ENCODE measurements at regions not wholly inside any gene's neighbourhood (a gene's known extent, or its start where the extent isn't known, plus 50 kb on each side); places are given as distances from the start of the nearest gene placed in this dataset.

DNA sequence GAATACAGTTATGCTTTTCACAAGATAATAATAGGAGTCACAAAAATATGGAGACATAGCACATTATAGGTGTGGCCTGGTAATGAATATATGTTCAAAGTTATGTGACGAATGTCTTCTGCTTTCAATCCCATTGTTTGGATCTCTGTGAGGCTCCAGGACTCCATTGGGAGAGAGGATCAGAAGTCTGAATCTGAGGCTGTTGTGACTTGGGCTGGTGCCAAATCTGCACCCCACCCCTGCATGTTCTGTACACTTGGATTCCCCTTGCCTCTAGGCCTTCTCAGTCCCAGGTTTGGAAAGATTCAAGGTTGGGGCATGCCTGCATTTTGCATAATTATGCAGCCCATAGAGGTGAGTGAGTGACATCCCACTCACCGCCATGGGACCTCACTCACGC lies 103.1 kb upstream of the MGAT5 start:
- DNase-seq: no peak

DNA sequence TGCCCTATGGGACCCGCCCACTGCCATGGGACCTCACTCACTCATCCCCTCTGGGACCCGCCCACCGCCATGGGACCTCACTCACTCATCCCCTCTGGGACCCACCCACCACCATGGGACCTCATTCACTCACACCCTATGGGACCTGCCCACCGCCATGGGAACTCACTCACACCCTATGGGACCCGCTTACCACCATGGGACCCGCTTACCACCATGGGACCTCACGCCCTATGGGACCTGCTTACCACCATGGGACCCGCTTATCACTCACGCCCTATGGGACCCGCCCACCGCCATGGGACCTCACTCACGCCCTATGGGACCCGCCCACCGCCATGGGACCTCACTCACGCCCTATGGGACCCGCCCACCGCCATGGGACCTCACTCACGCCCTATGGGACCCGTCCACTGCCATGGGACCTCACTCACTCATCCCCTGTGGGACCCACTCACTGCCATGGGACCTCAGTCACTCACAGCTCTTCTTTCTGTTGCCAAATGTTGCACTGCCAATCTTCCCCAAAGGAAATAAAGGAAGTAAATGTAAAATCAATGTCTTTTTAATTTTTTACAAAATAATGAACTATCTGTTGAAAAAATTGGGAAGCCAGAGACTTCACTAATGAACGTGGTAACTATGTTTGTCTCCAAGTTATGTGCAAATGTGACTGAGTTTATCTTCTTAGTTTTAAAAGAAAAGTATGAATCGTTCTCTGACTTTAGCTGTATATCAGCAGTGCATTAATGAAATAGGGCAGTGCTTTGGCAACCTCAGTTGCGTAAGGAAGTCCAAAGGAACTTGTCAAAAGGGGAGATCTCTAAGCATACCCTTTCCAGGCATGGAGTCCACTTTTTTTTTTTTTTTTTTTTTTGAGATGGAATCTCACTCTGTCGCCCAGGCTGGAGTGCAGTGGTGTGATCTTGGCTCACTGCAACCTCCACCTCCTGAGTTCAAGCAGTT lies 101.5 kb upstream of the MGAT5 start:
- DNase-seq: no peak

DNA sequence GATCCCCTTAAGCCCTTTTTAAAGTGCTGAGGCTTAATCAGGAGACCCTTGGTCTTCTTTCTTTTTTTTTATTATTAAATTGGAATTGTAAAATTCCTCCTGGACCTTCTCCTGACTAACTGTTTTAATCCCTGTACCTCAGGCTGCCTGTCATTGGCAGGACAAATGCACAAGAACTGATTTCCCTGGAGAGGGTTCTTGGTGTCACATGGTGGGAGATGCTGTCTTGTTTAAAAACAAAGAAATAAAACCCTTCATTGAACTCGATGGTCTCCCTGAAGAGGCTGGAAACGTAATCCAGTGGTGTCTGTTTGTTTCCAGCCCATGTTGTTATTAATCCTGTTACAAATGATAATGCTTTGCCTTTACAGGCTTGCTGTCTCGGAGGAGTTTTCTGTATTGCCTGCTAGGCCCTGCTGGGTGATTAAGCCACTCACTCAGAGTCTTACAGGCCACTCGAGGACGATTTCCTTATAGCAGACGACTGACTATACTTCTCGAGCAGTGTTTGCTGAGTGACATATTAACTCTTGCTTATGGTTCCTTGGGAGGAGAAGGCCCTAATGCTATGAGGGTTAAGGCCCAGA lies 100.5 kb upstream of the MGAT5 start:
- DNase-seq: no peak

DNA sequence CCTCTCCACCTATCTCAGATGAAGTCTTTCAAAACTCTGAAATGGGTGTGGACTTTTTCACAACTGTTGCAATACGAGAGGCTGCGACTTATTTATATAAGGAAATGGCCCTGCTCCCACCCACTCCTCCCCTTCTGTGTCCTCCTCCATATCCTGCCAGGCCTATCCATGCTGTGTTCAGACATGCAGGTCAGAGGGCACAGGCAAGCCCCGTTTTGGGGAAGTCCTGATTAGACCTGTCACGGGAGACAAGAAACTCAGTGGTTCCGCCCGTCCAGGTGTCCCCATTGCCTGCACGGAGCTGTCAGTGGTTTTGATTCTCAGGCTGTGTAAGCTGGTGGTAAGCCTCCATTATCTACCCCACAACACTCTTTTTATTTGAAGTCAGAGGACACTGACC lies 99.6 kb upstream of the MGAT5 start:
- no peak for DNase-seq

DNA sequence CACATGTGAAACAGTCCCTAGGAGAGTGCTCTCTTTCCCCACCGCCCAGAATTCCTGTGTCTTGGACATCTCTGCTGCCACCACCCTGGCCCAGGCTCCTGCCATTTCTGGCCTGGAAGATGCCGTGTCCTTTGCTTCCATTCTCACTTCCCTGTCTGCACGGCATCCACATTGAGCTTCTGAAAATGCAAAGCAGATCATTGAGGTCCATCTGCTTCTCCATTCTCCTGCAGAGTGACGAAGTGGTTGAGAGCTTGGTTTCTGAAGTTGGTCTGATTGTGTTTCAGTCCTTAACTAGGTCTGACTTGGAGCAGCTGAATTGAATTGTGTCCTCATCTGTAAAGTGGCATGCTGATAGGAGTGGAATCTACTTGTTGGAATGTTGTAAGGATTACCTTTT lies 98.7 kb upstream of the MGAT5 start:
- no peak for DNase-seq

DNA sequence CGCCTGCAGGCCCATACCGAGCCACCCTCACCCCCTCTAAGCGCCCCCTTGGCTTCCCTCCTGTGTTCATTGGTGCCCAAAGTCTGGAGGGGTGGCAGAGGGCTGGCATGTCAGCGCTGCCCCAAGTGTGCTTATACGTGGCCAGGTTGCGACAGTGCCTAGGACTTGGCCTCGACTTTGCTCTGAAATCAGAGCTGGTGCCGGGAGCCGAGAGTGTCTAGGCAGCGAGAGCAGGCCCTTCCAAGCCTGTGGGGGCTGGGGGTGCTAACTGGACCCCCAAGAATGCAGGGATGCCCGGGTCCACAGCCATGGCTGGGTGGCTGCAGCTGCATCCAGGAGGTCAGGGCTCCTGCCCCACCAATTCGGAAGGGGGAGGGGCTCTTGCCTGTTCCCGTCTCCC lies 95.6 kb upstream of the MGAT5 start:
- no peak for DNase-seq

DNA sequence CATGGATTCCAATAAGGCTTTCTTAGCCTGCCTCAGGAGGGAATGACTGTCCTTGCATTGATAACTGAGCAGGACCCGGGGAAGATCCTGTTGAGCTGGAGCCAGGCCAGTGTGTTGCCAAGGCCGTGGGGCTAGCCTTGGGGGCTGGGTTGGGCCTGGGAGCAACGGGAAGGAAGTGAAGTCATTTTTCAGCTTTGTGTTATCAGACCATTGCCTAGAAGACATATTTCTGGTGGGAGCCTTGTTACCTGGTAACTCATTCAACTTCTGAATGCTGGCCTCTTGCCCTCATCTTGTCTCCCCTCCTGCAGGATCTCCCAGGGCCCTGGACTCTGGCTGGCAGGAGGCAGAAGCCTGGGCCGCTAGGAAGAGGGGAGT lies 92.7 kb upstream of the MGAT5 start:
- no peak for DNase-seq

DNA sequence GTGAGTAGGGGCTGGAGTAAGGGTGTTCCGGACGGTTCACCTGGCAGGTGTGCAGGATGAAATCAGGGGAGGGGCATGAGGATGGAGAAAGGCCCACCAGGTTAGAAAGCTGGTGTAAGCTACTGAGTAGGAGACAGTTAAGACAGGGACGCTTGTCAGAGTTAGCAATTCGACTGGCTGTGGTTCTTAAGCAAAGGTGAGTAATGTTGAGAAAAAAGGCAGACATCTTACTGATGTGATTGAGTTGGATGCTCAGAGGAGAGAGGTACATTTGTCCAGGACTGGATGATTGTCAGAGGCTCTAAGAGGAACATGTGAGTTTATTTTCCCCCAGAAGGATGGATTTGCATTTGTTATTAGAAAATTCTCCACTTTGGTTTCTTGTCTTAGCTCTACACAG lies 90.5 kb upstream of the MGAT5 start:
- no peak for DNase-seq

DNA sequence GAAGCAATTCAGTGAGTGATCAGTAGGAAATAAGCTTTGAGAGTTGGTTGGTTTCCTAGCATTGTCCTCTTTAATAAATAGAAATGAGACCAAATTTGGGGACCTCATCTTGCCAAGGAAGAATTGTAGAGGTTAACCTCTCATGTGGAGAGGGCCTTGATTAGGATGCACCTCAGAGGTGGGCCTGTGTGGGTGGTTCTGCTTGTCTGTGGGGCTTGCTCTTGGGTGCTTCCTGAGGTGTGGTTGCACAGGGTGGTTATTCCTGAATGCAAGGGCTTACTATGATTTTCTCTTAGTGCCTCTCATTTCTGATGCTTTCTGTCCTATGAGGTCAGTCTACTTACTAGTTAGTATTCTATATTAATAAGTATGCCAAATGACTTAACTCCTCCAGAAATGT lies 89.6 kb upstream of the MGAT5 start:
- no peak for DNase-seq

DNA sequence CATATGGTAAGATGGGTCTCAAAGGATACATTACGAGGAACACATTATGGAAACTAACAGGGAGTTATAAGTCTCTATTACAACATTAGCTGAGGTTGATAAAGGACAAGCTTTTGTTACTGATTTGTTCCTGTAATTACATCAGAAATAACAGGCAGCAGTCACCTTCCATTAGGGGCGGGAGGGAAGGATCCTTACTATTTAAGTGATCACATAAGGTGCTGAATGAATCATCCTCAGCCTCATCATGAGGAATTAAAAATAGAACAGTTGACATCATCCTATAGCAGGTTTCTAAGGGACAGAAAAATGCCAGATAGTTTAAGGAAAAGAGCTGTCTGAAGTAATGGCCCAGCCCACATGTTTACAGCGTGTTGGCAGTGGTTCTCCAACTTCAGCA lies 86.9 kb upstream of the MGAT5 start:
- DNase-seq: no peak

DNA sequence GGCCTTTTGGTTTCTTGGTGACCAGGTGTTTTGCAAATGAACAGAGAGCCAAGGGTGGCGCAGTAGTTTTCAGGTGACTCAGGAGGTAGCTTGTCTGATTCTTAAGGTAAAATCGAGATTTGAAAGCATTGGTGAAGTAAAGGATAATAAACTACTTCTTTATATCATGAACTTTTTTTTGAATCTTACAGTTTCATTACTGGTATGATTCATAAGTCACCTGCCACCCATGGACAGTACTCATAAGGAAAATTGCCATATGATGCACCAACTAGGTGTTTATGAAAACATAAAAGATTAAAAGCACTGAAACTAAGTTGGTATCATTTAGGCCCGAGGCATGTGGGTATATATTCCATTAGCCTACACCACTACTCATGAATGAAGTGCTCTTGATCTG lies 84.1 kb upstream of the MGAT5 start:
- DNase-seq: no peak

DNA sequence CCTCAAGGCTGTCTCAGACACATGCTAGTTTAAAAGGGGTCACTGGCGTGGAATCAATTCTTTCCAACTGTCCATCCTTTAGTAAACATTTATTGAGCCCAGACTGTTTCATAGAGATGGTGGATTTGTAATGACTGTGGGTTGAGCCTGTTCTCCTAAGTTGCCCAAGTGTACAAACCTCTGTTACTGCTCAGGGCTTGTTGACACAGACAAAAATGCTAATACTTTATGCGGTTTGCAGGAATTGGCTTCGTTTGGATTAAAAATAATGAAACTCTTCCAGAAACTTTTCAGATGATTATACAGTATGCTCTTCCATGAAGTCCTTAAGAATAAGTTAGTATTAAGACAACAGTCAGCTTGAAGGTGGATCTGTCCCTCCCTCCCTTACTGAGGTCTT lies 83.6 kb upstream of the MGAT5 start:
- DNase-seq: no peak

DNA sequence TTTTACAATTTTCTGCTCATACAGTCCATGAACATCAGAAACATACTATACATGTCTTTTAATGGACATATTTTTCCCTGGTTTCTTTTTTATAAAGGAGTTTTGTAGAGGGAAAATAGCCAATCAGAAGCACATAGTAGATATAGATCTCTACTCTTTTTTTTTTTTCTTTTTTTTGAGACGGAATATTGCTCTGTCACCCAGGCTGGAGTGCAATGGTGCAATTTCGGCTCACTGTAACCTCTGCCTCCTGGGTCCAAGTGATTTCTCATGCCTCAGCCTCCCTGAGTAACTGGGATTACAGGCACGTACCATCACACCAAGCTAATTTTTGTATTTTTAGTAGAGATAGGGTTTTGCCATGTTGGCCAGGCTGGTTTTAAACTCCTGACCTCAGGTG lies 83.2 kb upstream of the MGAT5 start:
- DNase-seq: no peak

DNA sequence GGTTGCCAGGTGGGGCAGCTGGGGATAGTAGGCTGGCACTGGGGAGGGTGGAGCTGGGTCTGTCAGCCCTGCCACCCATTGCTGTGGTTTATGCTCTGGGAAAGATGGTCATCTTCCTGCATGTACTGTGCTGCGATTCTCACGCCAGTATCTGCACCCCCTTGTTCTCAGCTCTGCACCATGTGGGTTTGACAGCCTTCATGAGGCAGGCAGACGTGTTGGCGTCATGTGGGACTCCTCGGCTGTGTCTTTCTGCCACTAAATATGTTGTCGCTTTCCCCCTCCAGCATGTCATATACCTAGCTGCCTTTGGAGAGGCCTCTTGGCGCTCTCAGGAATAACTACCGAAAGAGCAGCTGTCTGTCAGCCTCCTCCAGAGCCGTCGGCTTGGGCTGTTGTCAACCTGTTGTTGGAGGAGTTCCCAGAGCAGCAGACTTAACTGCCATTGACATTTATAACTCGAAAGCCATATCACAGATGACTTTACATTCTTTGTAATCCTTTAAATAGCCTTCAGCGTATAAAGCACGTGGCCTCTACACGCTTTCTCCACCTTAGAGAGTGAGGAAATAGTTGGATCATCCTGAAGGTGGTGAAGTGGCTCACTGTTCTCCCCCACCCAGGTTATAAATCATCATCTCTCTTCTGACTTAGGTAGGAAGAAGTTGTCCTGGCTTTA lies 80.4 kb upstream of the MGAT5 start:
- no peak for DNase-seq

DNA sequence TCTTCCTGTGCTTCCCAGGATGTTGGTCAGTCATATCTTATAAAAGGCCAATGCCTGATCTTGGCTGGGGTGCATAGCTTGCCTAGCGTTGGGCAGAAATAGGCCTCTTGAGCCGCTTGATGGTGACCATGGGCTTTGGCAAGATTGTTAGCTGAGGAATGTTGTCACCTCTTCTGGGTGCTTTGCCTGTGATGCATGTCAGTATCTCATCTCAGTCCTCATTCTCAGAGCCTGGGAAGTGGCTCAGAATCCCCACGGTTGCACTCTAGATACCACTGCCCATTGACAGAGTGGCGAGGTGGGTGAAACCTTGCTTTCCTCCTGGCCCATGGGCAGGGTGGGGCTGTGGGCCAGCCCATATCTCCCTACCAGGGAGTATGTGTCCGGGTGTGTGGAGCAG lies 79.2 kb upstream of the MGAT5 start:
- no peak for DNase-seq

DNA sequence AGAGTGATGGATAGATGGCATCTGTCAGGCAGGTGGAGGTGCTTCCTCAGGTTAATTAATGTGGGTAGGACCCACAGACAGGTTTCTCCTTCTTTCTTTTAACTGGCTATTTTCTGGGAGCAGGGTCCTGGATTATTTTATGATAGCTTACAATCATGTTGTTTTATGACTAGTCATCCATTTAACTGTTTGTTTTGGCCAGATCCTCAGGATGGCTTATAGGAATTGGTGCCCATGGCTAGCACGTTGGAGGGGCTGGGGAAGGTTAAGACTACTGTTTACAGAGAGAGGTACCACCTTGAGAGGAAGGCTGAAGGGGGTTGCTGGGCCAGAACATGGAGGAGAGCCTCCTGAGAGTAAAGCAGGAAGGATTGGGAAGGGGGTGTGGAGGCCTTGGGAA lies 78.0 kb upstream of the MGAT5 start:
- DNase-seq: no peak

DNA sequence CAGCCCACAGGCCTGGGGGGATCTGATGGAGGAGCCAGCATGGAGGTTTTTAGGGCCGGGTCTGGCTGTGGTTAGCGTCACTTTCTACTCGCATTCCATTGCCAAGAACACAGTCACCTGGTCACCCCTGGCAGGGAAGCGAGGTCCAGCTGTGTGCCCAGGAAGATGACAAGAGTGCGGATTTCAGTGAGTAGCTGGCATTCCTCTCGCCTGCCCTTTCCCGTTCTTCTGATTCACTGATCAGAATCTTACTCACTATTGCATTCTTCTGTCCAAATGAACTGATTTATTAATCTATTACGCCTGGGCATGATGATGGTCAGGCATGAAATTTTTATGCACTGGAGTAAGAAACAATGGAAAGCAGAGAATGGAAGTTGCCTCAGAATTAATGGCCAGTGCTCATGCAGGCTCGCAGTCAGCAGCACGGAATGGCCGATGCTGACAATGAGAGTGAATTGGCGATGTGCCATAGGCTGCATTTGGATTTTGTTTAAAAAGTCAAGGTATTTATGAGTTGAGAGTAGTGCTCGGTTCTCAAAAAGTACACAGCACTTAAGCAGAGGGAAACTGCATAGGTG lies 76.4 kb upstream of the MGAT5 start:
- no peak for DNase-seq

DNA sequence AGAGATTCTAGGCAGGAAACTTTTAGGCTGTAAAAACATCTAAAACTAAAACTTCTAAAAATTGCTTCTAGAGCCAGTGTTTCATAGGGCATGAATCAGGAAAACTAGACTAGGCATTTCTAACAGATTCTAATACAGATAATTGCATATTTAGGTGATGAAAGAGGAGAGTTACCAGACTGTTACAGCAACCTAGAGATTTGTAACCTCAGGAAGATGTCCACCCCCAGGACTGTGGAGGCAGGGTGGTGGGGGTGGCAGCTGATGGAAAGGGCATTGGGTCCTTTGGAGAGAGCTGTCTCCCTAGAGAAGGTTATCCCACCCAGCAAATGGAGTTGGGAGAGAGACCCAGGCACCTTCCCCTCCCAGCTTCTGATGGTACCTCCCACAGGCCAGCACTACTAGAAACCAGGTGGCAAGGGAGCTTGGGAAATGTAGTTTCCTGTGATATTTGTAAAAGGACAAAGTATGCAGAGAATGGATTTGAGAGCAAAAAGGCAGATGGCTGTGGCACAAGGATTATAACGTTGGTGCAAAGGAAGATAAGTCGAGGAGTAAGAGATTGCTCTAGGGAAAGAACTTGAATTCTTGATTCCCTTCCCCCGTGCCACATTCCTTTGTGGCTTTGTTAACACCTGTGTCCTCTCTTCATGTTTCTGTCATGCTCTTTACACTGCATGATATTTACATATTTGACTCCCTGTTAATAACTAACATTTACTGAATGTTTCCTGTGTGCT lies 75.6 kb upstream of the MGAT5 start:
- no peak for DNase-seq

DNA sequence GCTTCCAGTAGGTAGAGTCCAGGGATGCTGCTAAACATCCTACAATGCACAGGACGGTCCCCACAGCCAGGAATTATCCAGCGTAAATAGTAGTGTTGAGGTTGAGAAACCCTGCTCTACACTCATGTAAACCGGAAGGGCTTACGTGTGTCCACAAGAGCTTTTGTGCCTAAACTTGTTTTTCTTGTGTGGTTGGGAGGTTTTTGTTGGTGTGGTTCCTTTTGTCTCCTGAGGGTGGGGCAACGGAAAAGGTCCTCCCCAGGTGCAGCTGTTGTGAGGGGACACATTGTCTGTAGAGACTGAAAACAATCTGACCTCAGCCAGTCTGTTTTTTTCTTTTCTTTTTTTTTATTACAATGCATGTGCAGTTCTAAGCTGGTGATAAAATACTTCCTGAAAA lies 72.7 kb upstream of the MGAT5 start:
- no peak for DNase-seq

DNA sequence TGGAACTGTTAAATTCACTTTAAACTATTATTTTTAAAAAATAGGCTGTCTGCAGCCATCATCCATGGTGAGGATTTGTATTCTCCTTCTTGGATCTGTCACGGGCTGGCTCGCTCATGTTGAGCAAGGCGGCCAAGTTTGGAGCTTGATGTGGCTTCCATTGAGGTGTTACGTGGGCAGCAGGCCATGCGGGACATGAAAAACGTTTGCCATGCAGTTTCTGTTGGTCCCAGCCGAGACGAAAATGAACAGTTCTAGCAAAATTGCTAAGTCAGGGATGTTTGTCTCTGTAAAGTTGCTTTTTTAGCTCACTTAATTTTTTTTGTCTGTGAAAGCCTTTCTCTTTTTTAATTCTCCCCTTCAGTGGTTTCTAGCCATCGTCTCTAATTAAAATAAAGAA lies 70.2 kb upstream of the MGAT5 start:
- DNase-seq: no peak

DNA sequence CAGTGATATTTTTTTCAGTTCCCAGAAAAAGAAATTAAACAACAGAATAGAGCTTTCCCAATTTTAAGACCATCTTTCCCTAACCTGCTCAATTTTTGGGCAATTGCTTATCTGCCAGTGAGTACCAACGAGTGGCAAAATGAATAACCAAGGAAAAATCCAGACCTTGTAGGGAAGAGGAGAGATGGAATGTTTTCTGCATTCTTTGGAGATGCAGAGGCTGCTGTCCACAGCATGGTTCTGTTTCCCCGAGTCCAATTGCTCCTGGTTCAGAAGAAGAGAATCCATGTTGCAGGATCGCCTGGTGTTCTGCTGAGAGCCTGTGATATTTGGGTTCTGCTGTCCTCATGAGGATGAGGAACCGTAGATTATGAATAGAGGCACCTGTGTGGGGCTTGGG lies 68.2 kb upstream of the MGAT5 start:
- no peak for DNase-seq

DNA sequence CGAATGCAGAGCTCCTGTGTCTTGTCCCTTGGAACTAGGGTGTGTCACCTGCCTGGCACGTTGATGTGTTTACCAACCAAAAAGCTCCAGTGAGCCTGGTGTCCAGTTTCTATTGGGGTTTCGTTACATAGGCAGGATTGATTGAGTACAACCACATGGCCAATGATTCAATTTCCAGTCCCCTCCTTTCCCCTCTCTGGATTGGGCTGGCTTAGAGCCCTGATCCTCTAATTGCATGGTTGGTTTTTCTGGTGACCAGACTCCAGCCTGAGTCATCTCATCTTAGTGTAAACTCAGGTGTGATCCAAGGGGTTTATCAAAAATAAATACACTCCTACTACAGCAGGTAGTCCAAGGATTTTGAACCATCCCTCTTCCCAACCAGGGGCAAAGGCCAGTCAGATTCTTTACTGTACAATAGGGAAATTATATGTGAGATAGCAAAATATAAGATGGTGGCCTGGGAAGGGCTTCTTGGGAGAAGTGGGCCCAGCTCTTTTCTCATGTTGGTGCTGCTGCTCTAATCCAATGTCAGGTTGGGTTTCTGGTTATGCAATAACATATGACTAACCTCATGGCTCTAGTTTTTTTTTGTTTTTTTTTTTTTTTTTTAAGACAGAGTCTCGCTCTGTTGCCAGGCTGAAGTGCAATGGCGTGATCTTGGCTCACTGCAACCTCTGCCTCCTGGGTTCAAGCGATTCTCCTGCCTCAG lies 64.7 kb upstream of the MGAT5 start:
- no peak for DNase-seq
